ENCODE measurements at regions not wholly inside any gene's neighbourhood (a gene's known extent, or its start where the extent isn't known, plus 50 kb on each side); places are given as distances from the start of the nearest gene placed in this dataset.

GRCh38 chr12:17278946-17279345 is 673.0 kb upstream of the LMO3 start:
- DNase-seq (ENCODE audit: low read depth, low spot score): no peak
- H3K27ac ChIP-seq: no peak overlapping the region

- no peak for DNase-seq (ENCODE audit: low read depth, low spot score)
- H3K27ac ChIP-seq: no peak overlapping the region
Measured at GRCh38 chr12:17276196-17276595, 670.2 kb upstream of the LMO3 start.

DNA sequence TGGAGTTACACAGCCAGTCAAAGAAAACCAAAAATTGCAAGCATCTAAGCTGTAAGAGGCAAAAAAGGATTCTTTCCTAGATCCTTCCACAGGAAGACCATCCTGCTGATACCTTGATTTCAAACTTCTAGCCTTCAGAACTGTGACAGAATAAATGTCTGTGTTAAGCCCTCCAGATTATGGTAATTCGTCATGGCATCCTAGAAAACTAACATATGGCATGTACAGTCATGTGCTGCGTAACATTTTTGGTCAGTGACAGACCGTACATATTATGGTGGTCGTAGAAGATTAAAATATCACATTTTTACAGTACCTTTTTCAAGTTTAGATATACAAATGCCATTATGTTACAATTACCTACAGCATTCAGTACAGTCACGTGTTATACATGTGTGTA is 660.9 kb upstream of the LMO3 start:
- no peak overlapping the region for H3K27ac ChIP-seq
- DNase-seq (ENCODE audit: low read depth, low spot score): no peak

- DNase-seq (ENCODE audit: low read depth, low spot score): no peak
- H3K27ac ChIP-seq: no peak overlapping the region
Measured at GRCh38 chr12:17264603-17265002, 658.6 kb upstream of the LMO3 start.

- DNase-seq (ENCODE audit: low read depth, low spot score): no peak
Measured at GRCh38 chr12:17239874-17240273, 633.9 kb upstream of the LMO3 start.

GRCh38 chr12:17235996-17236395 is 630.0 kb upstream of the LMO3 start:
- DNase-seq (ENCODE audit: low read depth, low spot score): no peak
- no peak overlapping the region for H3K27ac ChIP-seq

More at GRCh38 chr12:17239874-17240273, 633.9 kb upstream of the LMO3 start:
- H3K27ac ChIP-seq: no peak overlapping the region

DNA sequence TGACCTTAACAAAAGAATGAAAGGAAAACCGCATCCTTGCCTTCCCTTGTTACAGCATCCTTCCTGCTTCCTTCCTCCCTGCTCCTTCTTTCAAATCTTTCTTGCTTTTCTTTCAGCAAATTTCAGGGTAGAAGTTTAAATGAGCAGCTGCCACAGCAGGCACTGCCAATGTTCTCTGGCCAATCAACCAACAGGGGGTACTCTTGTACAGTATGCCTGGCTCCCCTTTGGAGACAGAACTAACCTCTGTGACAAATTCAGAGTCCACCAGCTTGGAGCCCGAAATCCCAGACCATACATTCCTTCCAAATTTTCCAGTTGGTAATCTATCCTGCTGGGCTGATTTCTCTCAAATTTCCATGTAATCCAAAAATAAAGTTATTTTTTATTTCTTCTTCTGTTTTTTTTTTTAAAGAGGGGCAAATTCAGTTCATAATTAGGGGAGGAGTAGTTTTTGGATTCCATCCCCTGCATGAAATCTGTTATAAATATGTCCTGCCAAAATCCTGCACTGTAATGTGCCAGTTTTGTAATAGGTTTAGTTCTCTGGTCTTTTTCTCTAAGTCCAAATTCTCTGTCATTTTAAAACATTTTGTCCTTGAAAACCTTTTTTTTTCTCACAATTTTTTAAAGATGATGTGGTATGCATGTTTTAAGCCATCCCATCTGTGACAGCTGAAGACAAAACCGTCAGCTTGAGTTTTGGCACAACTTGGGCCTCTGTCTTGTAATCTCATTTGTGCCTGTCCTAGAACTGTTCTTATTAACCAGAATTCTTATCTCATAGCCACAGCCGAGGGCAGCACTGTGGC is 610.0 kb upstream of the LMO3 start:
- no peak overlapping the region for H3K27ac ChIP-seq
- DNase-seq (ENCODE audit: low read depth, low spot score): no peak

DNA sequence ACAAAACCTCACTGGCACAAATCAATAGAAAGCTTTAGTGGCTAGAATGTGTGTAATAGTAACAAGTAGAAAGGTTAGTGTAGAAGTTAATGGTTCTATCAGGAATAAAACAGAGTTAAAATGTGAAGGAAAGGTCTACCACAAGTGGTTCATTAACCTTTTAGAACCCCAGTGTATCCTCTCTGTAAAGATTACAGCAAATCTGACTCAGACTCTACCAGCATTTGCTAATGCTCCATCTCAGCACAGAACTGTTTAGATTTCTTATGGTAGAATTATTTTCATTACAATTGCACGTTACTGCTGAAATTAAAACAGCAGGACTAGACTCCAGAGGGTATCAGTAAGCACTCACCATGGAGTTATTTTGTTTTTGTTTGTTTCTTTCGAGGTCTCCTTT is 609.0 kb upstream of the LMO3 start:
- no peak overlapping the region for H3K27ac ChIP-seq
- DNase-seq (ENCODE audit: low read depth, low spot score): no peak

DNA sequence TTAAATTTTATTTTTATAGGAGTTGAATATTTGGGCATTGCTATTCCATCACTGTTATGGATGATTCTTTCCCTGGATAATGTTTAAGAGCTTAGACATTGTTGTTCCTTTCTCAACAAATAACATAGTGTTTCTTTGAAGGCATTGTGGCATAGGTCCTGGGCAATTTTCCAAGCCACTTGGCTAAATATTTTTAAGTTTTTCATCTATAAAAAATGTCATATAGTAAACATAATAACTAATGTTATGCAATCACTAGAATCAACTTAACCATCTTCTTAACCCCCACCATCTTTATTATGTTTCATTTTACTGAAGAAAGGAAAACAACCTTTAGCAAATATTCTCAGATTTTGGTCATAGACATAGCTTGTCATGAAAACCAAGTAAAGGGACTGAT is 600.6 kb upstream of the LMO3 start:
- DNase-seq (ENCODE audit: low read depth, low spot score): no peak
- H3K27ac ChIP-seq: no peak overlapping the region

- no peak for DNase-seq (ENCODE audit: low read depth, low spot score)
- no peak overlapping the region for H3K27ac ChIP-seq
Measured at GRCh38 chr12:17204289-17205054, 598.5 kb upstream of the LMO3 start.

GRCh38 chr12:17203497-17203896 is 597.5 kb upstream of the LMO3 start:
- DNase-seq (ENCODE audit: low read depth, low spot score): no peak
- no peak overlapping the region for H3K27ac ChIP-seq

GRCh38 chr12:17197971-17198370 is 592.0 kb upstream of the LMO3 start:
- no peak overlapping the region for H3K27ac ChIP-seq
- DNase-seq (ENCODE audit: low read depth, low spot score): no peak

DNA sequence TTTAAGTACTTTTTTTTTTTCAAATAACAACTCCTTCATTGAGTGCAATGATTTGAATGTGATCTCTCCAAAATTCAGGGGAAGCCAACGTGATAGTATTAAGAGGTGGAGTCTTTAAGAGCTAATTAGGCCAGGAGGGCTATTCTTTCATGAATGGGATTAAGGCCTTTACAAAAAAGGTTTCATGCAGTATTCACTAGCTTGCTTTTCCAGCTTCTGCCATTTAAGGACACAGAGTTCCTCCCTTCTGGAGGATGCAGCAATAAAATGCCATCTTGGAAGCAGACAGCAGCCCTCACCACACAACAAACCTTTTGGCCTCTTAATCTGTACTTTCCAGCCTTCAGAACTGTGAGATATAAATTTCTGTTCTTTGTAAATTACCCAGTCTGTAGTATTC is 586.8 kb upstream of the LMO3 start:
- H3K27ac ChIP-seq: no peak overlapping the region
- no peak for DNase-seq (ENCODE audit: low read depth, low spot score)

DNA sequence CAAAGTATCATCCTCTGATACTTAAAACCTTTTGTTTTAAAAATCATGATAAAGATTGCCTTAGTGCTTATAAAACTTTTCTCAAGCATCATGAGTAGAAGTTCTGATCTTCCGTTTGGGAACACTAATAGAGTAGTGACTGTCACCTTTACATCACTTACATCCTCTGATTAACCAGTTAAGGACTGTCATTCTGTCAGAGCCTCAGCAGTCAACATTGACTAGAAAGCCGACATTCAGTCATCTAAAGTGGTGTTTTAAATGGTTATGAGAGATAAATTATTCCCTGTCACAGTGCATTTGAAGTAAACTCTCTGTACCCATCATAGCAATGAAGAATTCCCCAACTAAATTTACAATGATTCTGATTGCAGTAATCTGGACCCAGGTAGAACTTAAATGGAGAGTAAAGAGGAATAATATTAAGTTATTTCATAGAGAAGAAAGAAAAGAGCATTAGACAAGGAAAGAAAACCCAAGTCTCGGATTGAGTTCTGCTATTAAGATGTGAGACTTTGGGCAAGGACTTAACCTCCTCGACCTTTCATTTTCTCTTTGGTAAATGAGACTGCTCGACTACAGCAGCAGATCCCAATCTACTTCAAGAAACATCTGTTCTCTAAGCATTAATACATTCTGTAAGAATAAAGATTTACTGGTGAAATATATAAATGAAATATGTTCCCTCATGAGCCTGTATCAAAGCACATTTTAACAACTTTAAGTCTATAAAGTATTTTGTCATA is 563.9 kb upstream of the LMO3 start:
- DNase-seq (ENCODE audit: low read depth, low spot score): no peak
- no peak overlapping the region for H3K27ac ChIP-seq

DNA sequence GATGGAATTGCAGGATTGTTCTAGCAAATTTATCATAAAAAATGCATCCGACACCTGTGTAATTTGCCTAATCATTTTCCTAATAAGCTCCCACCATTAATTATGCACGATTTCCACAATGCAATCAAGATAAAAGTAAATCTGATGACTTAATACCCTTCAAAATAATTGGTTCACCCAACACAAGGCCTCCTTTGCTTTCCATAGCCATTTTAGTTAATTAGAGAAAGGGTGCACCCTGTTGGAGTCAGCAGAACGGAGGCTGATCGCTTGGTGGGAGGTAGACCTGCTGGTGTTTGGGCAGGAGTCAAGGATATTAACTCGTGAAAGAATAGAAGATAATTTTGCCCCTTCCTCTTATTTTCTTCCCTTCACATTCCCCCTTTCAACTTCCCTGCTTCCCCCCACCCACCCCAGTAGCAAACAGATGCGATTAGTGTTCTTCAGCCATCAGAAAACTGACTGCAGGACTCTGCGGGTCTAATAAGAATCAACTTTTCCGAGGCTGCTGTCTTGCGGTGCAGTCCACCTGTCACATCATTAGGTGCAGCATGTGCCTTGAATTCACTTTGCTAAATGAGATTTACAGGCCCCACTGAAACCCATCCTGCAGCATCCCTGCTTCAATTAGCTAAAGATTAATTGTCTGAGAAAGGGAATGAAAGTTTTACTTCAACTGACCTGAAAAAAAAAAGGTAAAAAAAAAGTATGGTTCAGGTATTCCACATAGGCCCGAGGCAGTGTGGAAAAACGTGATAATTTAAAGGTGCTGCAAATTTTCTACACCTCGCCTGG is 553.7 kb upstream of the LMO3 start:
- DNase-seq (ENCODE audit: low read depth, low spot score): no peak
- no peak overlapping the region for H3K27ac ChIP-seq

DNA sequence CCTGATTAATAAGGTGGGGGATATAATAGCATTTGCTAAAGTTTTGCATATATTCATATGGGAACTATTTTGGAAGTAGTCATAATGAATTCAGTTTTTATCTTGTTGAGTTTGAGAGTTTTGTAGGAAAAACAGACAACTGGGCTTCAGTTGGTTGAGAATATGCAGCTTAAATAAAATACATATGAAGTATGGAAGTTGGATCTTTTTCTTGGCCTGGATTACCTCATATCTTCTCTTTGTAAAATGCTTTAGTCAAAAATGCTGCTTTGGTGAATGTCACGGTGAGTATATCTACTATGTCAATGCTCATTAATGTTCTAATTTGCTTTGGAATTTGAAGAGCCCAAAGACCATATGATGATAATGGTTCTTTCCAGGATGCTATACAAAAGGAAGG is 552.2 kb upstream of the LMO3 start:
- H3K27ac ChIP-seq: no peak overlapping the region
- no peak for DNase-seq (ENCODE audit: low read depth, low spot score)

GRCh38 chr12:17151917-17152316 is 546.0 kb upstream of the LMO3 start:
- no peak for DNase-seq (ENCODE audit: low read depth, low spot score)
- H3K27ac ChIP-seq: no peak overlapping the region

DNA sequence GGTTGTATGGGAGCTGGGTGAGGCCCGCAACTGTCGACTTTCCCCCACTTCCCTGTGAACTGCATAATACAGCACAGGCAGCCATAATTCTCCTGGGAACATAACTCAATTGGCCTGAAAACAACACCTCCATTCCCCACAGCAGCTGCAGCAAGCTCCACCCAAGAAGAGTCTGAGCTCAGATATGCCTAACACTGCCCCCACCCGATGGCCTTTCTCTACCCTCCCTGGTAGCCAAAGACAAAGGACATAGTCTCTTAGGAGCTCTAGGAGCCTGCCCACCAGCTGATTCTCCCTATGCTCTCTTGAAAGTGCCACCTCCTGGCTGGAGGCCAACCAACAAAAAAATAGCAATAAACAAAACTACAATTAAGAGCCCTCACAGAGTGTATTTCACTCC is 542.7 kb upstream of the LMO3 start:
- DNase-seq (ENCODE audit: low read depth, low spot score): no peak
- H3K27ac ChIP-seq: no peak overlapping the region

- no peak overlapping the region for H3K27ac ChIP-seq
- DNase-seq (ENCODE audit: low read depth, low spot score): no peak
Measured at GRCh38 chr12:17142856-17143255, 536.9 kb upstream of the LMO3 start.

- DNase-seq (ENCODE audit: low read depth, low spot score): no peak
- H3K27ac ChIP-seq: no peak overlapping the region
Measured at GRCh38 chr12:17139931-17140330, 534.0 kb upstream of the LMO3 start.

Data from epithelial cell of prostate (primary cell).